Keratinocyte (primary cell): ENCODE measurements at regions not wholly inside any gene's neighbourhood (a gene's known extent, or its start where the extent isn't known, plus 50 kb on each side); places are given as distances from the start of the nearest gene placed in this dataset.

Experiments
- CTCF ChIP-seq, 3 experiments: IDR thresholded peaks in 1 of 3; conservative IDR thresholded peaks in 1 of 3; optimal IDR thresholded peaks in 1 of 3; 2 replicates in 2 of 3; 3 replicates in 1 of 3; pipeline versions ENCODE3 to v1.5.1; 2011; ENCODE audit warnings: low read length in 3 of 3, mild to moderate bottlenecking in 3 of 3, moderate library complexity in 2 of 3, control low read depth in 1 of 3, inconsistent platforms in 1 of 3; ENCODE audit not compliant: insufficient read depth in 2 of 3; ENCODE audit errors: extremely low read depth in 1 of 3
- EZH2 ChIP-seq: IDR thresholded peaks from one replicate; pipeline ENCODE4 v1.6.1; 2012; ENCODE audit warnings: inconsistent platforms, mild to moderate bottlenecking, low read length, moderate library complexity

DNA sequence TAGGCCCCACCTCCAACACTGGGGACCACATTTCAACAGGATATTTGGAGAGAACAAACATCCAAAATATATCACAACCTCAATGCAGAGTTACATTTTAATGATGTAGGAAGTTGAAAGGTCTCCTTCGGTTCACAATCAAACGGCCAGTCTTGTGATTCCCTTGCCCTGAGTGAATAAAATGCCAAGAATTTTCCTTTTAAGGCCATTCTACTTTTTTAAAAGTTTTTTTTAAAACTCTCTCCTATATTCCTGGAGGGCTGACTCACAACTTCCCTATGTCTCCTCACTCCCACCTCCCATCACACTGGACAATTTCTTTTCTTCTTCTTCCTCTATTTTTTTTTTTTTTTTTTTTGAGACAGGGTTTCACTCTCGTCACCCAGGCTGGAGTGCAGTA is 693.6 kb upstream of the AUTS2 start:
- TF ChIP-seq CTCF (optimal IDR thresholded peaks at IDR 0.05 in 1 of 3, IDR thresholded peaks at IDR 0.05 in 1 of 3, conservative IDR thresholded peaks at IDR 0.05 in 1 of 3; ENCODE audit: extremely low read depth in 1 of 3, insufficient read depth in 2 of 3, low read length in 3 of 3) (no peak), EZH2 (no peak)
